Spleen (tissue), 11 donors: ENCODE measurements at regions not wholly inside any gene's neighbourhood (a gene's known extent, or its start where the extent isn't known, plus 50 kb on each side); places are given as distances from the start of the nearest gene placed in this dataset.

Source experiments
- DNase-seq: peaks from one replicate; pipeline ENCODE4 v3.0.0-alpha.2; 2020
- H3K27ac ChIP-seq, 8 donors: fragments of 200-600 bp; sonication (generic) in 7 of 8; 1 replicate in 4 of 8; 2 replicates in 4 of 8; pipeline versions ENCODE4 v1.5.0 to v1.8.0; 2016 to 2021; ENCODE audit warnings: inconsistent platforms in 4 of 8, mild to moderate bottlenecking in 4 of 8, moderate library complexity in 1 of 8
- H3K27me3 ChIP-seq, 7 donors: fragments of 200-600 bp; sonication (generic) in 6 of 7; replicated peaks in 1 of 7; 1 replicate in 4 of 7; 2 replicates in 3 of 7; pipeline versions ENCODE4 v1.5.0 to v1.8.0; 2016 to 2021; ENCODE audit warnings: inconsistent platforms in 3 of 7, mild to moderate bottlenecking in 1 of 7
- H3K36me3 ChIP-seq, 6 donors: fragments of 200-600 bp; sonication (generic) in 5 of 6; 1 replicate in 4 of 6; 2 replicates in 2 of 6; pipeline versions ENCODE4 v1.5.0 to v1.8.0; 2016 to 2021; ENCODE audit warnings: inconsistent platforms in 2 of 6
- H3K4me1 ChIP-seq, 6 donors: fragments of 200-600 bp; sonication (generic) in 5 of 6; 1 replicate in 3 of 6; 2 replicates in 3 of 6; pipeline versions ENCODE4 v1.5.0 to v1.8.0; 2016 to 2021; ENCODE audit warnings: inconsistent platforms in 3 of 6
- H3K4me3 ChIP-seq, 8 donors: fragments of 200-600 bp; sonication (generic) in 7 of 8; 1 replicate in 4 of 8; 2 replicates in 4 of 8; pipeline versions ENCODE4 v1.5.0 to v1.8.0; 2016 to 2021; ENCODE audit warnings: inconsistent platforms in 4 of 8, mild to moderate bottlenecking in 4 of 8, moderate library complexity in 2 of 8
- H3K9me3 ChIP-seq, 8 donors: fragments of 200-600 bp; sonication (generic) in 7 of 8; 1 replicate in 4 of 8; 2 replicates in 4 of 8; pipeline versions ENCODE4 v1.5.0 to v1.8.0; 2016 to 2021; ENCODE audit warnings: inconsistent platforms in 4 of 8
- POLR2A ChIP-seq, 3 donors: fragments of 450-650 bp; IDR thresholded peaks; one replicate each; pipeline ENCODE4 v1.5.1; 2017; ENCODE audit warnings: antibody characterized with exemption in 3 of 3, mild to moderate bottlenecking in 1 of 3
- POLR2AphosphoS5 ChIP-seq, 3 donors: sonication (generic); formaldehyde crosslinking; IDR thresholded peaks; one replicate each; pipeline ENCODE4 v1.5.1; 2017; ENCODE audit warnings: antibody characterized with exemption in 3 of 3
- WGBS, 5 donors: extraction: QIAGEN DNeasy Blood & Tissue Kit in 3 of 5; methylation state at CpG; one replicate each; pipeline versions ENCODE4 v1.1.5 to v1.1.7; 2013 to 2018; 5-methylcytosine and 5-hydroxymethylcytosine counted together
- intact Hi-C: fragments of 100-400 bp; cut with DNase I; formaldehyde crosslinking; loops from one replicate; pipeline ENCODE4 v1.15.0; 2023; ENCODE audit warnings: low total_unique reads
- TF ChIP-seq, protein P1 (sequence below), 11 experiments: fragments of 200-600 bp in 7 of 11; fragments of 450-650 bp in 4 of 11; sonication (generic) in 4 of 11; IDR thresholded peaks in 8 of 11; conservative IDR thresholded peaks in 3 of 11; 1 replicate in 7 of 11; 2 replicates in 4 of 11; pipeline versions ENCODE4 v1.4.0 to v1.8.0; 2016 to 2021; ENCODE audit warnings: antibody characterized with exemption in 11 of 11, inconsistent platforms in 4 of 11, mild to moderate bottlenecking in 1 of 11
- donor health status: healthy with polysubstance abuse.
- donor health status: DM: no; HTN: no; CAD: no; lungs with moderate emphysema.
- donor health status: DM: no; HTN: no; CAD: no.
- donor health status: Bipolar disorder and iron deficiency.
- donor health status: healthy.
- donor health status: DM: no; HTN: no; CAD: no.
- donor health status: DM: yes; HTN: yes; CAD: no.

DNA sequence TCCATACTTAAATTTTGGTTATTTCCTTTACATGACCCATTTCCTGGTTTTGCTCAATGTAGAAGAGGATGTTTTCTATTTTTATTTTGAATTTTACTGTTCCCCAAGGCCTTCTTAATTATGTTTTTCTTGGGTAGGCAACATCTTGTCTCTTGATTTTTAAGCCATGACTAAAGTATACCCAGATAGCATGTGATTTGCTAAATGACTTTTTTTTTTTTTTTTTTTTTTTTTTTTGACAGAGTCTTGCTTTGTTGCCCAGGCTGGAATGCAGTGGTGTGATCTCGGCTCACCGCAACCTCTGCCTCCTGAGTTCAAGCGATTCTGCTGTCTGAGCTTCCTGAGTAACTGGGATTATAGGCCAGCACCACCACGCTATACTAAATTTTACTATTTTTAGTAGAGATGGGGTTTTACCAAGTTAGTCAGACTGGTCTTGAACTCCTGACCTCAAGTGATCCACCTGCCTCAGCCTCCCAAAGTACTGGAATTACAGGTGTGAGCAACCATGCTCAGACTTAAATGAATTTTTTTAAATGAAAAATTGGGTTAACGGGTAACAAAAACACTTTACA lies 198.6 kb upstream of the DAB2 start:
- 81 to 91% (median 89%) methylated on average over 5 of the region's 5 CpGs for WGBS, 5 donors
- intact Hi-C loops, result no loop called here
- Histone ChIP-seq H3K9me3 (no peaks in the 10 kb centered on the region), H3K4me1 (no peaks in the 10 kb centered on the region), H3K36me3 (no peaks in the 10 kb centered on the region), H3K4me3 (no peak overlapping the region), H3K27ac (no peak overlapping the region), H3K27me3 (no peaks in the 10 kb centered on the region)
- DNase-seq, result no peak
- TF ChIP-seq POLR2AphosphoS5 (IDR thresholded peaks at IDR 0.05), result no peak
- TF ChIP-seq POLR2A (IDR thresholded peaks at IDR 0.05), result no peak
- TF ChIP-seq, protein P1, sequence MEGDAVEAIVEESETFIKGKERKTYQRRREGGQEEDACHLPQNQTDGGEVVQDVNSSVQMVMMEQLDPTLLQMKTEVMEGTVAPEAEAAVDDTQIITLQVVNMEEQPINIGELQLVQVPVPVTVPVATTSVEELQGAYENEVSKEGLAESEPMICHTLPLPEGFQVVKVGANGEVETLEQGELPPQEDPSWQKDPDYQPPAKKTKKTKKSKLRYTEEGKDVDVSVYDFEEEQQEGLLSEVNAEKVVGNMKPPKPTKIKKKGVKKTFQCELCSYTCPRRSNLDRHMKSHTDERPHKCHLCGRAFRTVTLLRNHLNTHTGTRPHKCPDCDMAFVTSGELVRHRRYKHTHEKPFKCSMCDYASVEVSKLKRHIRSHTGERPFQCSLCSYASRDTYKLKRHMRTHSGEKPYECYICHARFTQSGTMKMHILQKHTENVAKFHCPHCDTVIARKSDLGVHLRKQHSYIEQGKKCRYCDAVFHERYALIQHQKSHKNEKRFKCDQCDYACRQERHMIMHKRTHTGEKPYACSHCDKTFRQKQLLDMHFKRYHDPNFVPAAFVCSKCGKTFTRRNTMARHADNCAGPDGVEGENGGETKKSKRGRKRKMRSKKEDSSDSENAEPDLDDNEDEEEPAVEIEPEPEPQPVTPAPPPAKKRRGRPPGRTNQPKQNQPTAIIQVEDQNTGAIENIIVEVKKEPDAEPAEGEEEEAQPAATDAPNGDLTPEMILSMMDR (IDR thresholded peaks at IDR 0.05 in 8 of 11, conservative IDR thresholded peaks at IDR 0.05 in 3 of 11), result no peak

DNA sequence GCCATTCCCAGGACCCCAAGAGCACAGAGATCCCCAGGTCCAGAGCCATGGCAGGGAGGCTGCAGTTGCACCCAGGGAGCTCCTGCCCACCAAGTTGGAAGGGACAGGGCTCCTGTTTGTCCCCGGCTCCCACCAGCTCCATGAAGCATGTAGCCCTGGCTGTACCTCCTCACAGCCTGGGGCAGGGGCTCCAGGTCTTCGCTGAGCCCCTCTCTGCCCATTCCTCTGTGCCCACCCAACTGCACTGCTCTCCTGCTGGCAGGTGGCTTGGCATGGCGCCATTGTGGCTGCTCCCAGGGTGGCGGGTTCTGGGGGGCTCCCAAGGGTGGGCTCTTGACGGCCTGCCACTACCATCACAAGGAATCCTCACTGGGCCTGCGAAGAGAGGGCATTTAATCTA lies 197.5 kb upstream of the DAB2 start:
- no peak for DNase-seq
- TF ChIP-seq POLR2A (IDR thresholded peaks at IDR 0.05) (no peak), POLR2AphosphoS5 (IDR thresholded peaks at IDR 0.05) (no peak)
- TF ChIP-seq, protein P1 (IDR thresholded peaks at IDR 0.05 in 8 of 11, conservative IDR thresholded peaks at IDR 0.05 in 3 of 11), result no peak

DNA sequence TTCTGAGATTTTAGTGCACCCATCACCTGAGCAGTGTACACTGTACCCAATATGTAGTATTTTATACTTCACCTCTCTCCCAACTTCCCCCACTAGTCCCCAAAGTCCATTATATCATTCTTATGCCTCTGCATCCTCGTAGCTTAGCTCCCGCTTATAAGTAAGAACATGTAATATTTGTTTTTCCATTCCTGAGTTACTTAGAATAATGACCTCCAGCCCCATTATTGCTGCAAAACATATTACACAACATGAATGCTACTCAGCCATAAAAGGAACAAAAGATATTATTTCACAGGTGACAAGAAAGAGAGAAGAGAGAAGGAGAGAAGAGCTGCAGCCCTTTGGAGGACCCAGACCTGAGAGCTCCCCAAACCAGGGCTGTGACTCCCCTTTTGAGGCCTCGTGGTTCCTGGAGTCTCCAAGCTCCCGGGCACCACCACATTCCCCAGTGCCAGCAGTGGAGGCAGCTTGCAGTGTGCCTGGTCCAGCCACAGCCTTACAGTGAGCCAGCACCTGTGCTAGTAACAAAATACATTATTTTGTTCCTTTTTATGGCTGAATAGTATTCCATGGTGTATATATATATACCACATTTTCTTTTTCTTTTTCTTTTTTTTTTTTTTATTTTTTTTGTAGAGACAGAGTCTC lies 194.5 kb upstream of the DAB2 start:
- no peak for TF ChIP-seq POLR2A (IDR thresholded peaks at IDR 0.05)
- TF ChIP-seq, protein P1 (IDR thresholded peaks at IDR 0.05 in 8 of 11, conservative IDR thresholded peaks at IDR 0.05 in 3 of 11), result no peak
- TF ChIP-seq POLR2AphosphoS5 (IDR thresholded peaks at IDR 0.05), result no peak
- Histone ChIP-seq H3K36me3 (no peaks in the 10 kb centered on the region), H3K4me1 (no peaks in the 10 kb centered on the region), H3K4me3 (no peak overlapping the region), H3K27me3 (no peaks in the 10 kb centered on the region), H3K9me3 (no peaks in the 10 kb centered on the region), H3K27ac (no peak overlapping the region)
- no peak for DNase-seq
- WGBS, 5 donors, result 76 to 84% (median 78%) methylated on average over 4 of the region's 4 CpGs
- intact Hi-C loops, result no loop called here

More for the DNA sequence above, 197.5 kb upstream of the DAB2 start:
- no peaks in the 10 kb centered on the region for H3K4me1 ChIP-seq
- intact Hi-C loops, result no loop called here
- H3K36me3 ChIP-seq, result no peaks in the 10 kb centered on the region
- WGBS, 5 donors, result 82 to 90% (median 85%) methylated on average over 4 to 6 of the region's 6 CpGs
- H3K4me3 ChIP-seq, result no peak overlapping the region
- H3K27ac ChIP-seq, result no peak overlapping the region
- no peaks in the 10 kb centered on the region for H3K27me3 ChIP-seq
- H3K9me3 ChIP-seq, result no peaks in the 10 kb centered on the region

DNA sequence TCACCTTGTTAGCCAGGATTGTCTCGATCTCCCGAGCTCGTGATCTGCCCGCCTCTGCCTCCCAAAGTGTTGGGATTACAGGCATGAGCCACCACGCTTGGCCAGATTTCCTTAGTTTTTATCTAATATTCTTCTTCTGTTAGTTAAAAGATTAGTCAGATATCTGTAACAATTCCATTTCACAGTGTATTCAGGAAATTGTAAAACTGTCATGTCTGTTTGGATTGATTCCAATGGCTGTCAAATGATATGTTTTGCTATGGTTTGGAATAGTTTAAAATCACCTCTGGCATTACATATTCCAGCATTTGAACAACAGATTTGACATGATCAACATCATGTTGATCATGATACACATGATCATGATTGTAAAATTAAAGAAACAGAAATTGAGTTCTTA lies 193.6 kb upstream of the DAB2 start:
- H3K9me3 ChIP-seq, result no peaks in the 10 kb centered on the region
- WGBS, 5 donors, result 91 to 94% (median 92%) methylated on average over 5 of the region's 5 CpGs
- TF ChIP-seq POLR2AphosphoS5 (IDR thresholded peaks at IDR 0.05) (no peak), POLR2A (IDR thresholded peaks at IDR 0.05) (no peak)
- TF ChIP-seq, protein P1 (IDR thresholded peaks at IDR 0.05 in 8 of 11, conservative IDR thresholded peaks at IDR 0.05 in 3 of 11), result no peak
- H3K27ac ChIP-seq, result no peak overlapping the region
- intact Hi-C loops, result no loop called here
- H3K4me3 ChIP-seq, result no peak overlapping the region
- no peak for DNase-seq
- H3K36me3 ChIP-seq, result no peaks in the 10 kb centered on the region
- no peaks in the 10 kb centered on the region for H3K27me3 ChIP-seq
- H3K4me1 ChIP-seq, result no peaks in the 10 kb centered on the region
